HEK293T (cell line): ENCODE measurements at regions not wholly inside any gene's neighbourhood (a gene's known extent, or its start where the extent isn't known, plus 50 kb on each side); places are given as distances from the start of the nearest gene placed in this dataset.

ENCODE experiments used
- CTCF ChIA-PET: fragments of 350-600 bp; formaldehyde crosslinking; extraction: SDS; loops from one replicate; lab custom pipeline; 2021; ENCODE audit warnings: antibody characterized with exemption, inconsistent platforms; lab: Yijun Ruan, JAX
- POLR2A ChIA-PET: fragments of 350-600 bp; formaldehyde crosslinking; extraction: SDS; loops from one replicate; lab custom pipeline; 2020; ENCODE audit warnings: antibody characterized with exemption, inconsistent platforms; lab: Yijun Ruan, JAX
- DNase-seq: peaks from one replicate; pipeline ENCODE4 v3.0.0; 2012; ENCODE audit warnings: mixed read lengths; ENCODE audit errors: extremely low spot score
- ARNT ChIP-seq: fragments of 450-650 bp; IDR thresholded peaks from 2 replicates; pipeline ENCODE4 v1.6.1; 2017; ENCODE audit warnings: mild to moderate bottlenecking
- BHLHE40 ChIP-seq: fragments of 450-650 bp; IDR thresholded peaks from 2 replicates; pipeline ENCODE4 v1.6.1; 2016; ENCODE audit warnings: mild to moderate bottlenecking, moderate library complexity, borderline replicate concordance
- CTBP1 ChIP-seq: fragments of 450-650 bp; IDR thresholded peaks from 2 replicates; pipeline ENCODE4 v1.6.1; 2016; ENCODE audit warnings: borderline replicate concordance
- ELF4 ChIP-seq: fragments of 450-650 bp; IDR thresholded peaks from 2 replicates; pipeline ENCODE4 v1.6.1; 2017; ENCODE audit warnings: antibody characterized with exemption
- FOXA1 ChIP-seq: fragments of 450-650 bp; IDR thresholded peaks from 2 replicates; pipeline ENCODE4 v1.6.1; 2016; ENCODE audit warnings: mild to moderate bottlenecking
- FOXK2 ChIP-seq: fragments of 450-650 bp; IDR thresholded peaks from 2 replicates; pipeline ENCODE4 v1.6.1; 2016; ENCODE audit warnings: mild to moderate bottlenecking
- FOXM1 ChIP-seq: fragments of 450-650 bp; IDR thresholded peaks from 2 replicates; pipeline ENCODE4 v1.6.1; 2017; ENCODE audit warnings: mild to moderate bottlenecking, borderline replicate concordance
- HDGF ChIP-seq: fragments of 450-650 bp; IDR thresholded peaks from 2 replicates; pipeline ENCODE4 v1.6.1; 2017; ENCODE audit warnings: antibody characterized with exemption, borderline replicate concordance
- L3MBTL2 ChIP-seq: fragments of 450-650 bp; conservative IDR thresholded peaks from 2 replicates; pipeline ENCODE4 v1.6.1; 2016; ENCODE audit warnings: mild to moderate bottlenecking
- LEF1 ChIP-seq: fragments of 450-650 bp; IDR thresholded peaks from 2 replicates; pipeline ENCODE4 v1.6.1; 2017; ENCODE audit warnings: mild to moderate bottlenecking, borderline replicate concordance
- NFRKB ChIP-seq: fragments of 450-650 bp; IDR thresholded peaks from 2 replicates; pipeline ENCODE4 v1.6.1; 2016; ENCODE audit warnings: mild to moderate bottlenecking, moderate library complexity
- PKNOX1 ChIP-seq: fragments of 450-650 bp; IDR thresholded peaks from 2 replicates; pipeline ENCODE4 v1.6.1; 2016
- SP1 ChIP-seq: fragments of 450-650 bp; IDR thresholded peaks from 2 replicates; pipeline ENCODE4 v1.6.1; 2017
- SUZ12 ChIP-seq: fragments of 450-650 bp; IDR thresholded peaks from 2 replicates; pipeline ENCODE4 v1.6.1; 2016; ENCODE audit warnings: mild to moderate bottlenecking
- TARDBP ChIP-seq: fragments of 450-650 bp; IDR thresholded peaks from 2 replicates; pipeline ENCODE4 v1.6.1; 2016
- ZNF384 ChIP-seq: fragments of 450-650 bp; IDR thresholded peaks from 2 replicates; pipeline ENCODE4 v1.6.1; 2016

GRCh38 chr6:140671926-140672325, 1297.5 kb upstream of the CITED2 start:
- POLR2A ChIA-PET, result no interaction called here
- TF ChIP-seq NFRKB (no peak), SP1 (no peak), TARDBP (no peak)
- no peak for DNase-seq
- CTCF ChIA-PET, result no interaction called here

- POLR2A ChIA-PET, result no interaction called here
- CTCF ChIA-PET, result interaction anchor here (0.7 kb wide), 1 partner anchor 48 kb away, joined by 3 read pairs; no protein-coding TSS in a partner anchor
- DNase-seq, result no peak
- TF ChIP-seq SP1 (no peak), NFRKB (no peak), FOXM1 (no peak), ZNF384 (no peak), PKNOX1 (no peak), FOXA1 (no peak), ELF4 (no peak), LEF1 (no peak), SUZ12 (no peak), ARNT (no peak)
Measured at GRCh38 chr6:140670021-140670420, 1295.6 kb upstream of the CITED2 start.

- CTCF ChIA-PET, result no interaction called here
- POLR2A ChIA-PET, result no interaction called here
- DNase-seq, result no peak
- TF ChIP-seq NFRKB, result no peak
- TF ChIP-seq L3MBTL2, result no peak
- TF ChIP-seq FOXM1, result no peak
- no peak for TF ChIP-seq TARDBP
- TF ChIP-seq ZNF384, result no peak
- no peak for TF ChIP-seq ELF4
- TF ChIP-seq BHLHE40, result no peak
- no peak for TF ChIP-seq LEF1
- no peak for TF ChIP-seq CTBP1
- no peak for TF ChIP-seq FOXA1
- TF ChIP-seq PKNOX1, result no peak
Measured at GRCh38 chr6:140669321-140669720, 1294.9 kb upstream of the CITED2 start.

GRCh38 chr6:140663772-140664171, 1289.3 kb upstream of the CITED2 start:
- ChIA-PET CTCF (no interaction called here), POLR2A (no interaction called here)
- no peak for DNase-seq
- TF ChIP-seq FOXK2, result no peak
- no peak for TF ChIP-seq HDGF
- TF ChIP-seq ARNT, result no peak
- no peak for TF ChIP-seq SP1

GRCh38 chr6:140663094-140663493, 1288.6 kb upstream of the CITED2 start:
- POLR2A ChIA-PET, result no interaction called here
- DNase-seq, result no peak
- TF ChIP-seq PKNOX1 (no peak), CTBP1 (no peak), NFRKB (no peak), LEF1 (no peak), ELF4 (no peak), TARDBP (no peak), FOXM1 (no peak), ARNT (no peak), BHLHE40 (no peak), FOXA1 (no peak), SP1 (no peak), HDGF (no peak), FOXK2 (no peak), ZNF384 (no peak), SUZ12 (no peak), L3MBTL2 (no peak)
- CTCF ChIA-PET, result no interaction called here

- DNase-seq, result no peak
- ChIA-PET POLR2A (no interaction called here), CTCF (no interaction called here)
- TF ChIP-seq ZNF384 (no peak), PKNOX1 (no peak), TARDBP (no peak), NFRKB (no peak), L3MBTL2 (no peak), FOXM1 (no peak), ELF4 (no peak), HDGF (no peak), CTBP1 (no peak), FOXA1 (no peak), ARNT (no peak), FOXK2 (no peak)
Measured at GRCh38 chr6:140661691-140662090, 1287.2 kb upstream of the CITED2 start.
